Endothelial cell of umbilical vein (primary cell): ENCODE measurements at regions not wholly inside any gene's neighbourhood (a gene's known extent, or its start where the extent isn't known, plus 50 kb on each side); places are given as distances from the start of the nearest gene placed in this dataset.

Experiments
- BruUV-seq: library from RNA; stranded (reverse); fragments of 400-500 nt; replicated peaks from 2 replicates; lab custom pipeline; 2021; lab: Mats Ljungman, UMichigan
- CTCF ChIA-PET: fragments of 300-600, 350-600 bp; sonication (Branson Sonifier 250); formaldehyde crosslinking; loops from one replicate; lab custom pipeline; 2021; ENCODE audit warnings: antibody characterized with exemption, inconsistent platforms; lab: Charles Lee
- POLR2A ChIA-PET: fragments of 300-600, 350-600 bp; sonication (Branson Sonifier 250); formaldehyde crosslinking; loops from one replicate; lab custom pipeline; 2021; ENCODE audit warnings: antibody characterized with exemption, inconsistent platforms; lab: Charles Lee
- DNase-seq: peaks from one replicate; pipeline ENCODE4 v3.0.0-alpha.2; 2011; ENCODE audit warnings: low read depth, low spot score
- FAIRE-seq: peaks from 2 replicates; lab custom pipeline; 2011; peaks lifted over from hg19 to GRCh38; lab: Jason Lieb, UNC
- H2AFZ ChIP-seq: 2 replicates; pipeline ENCODE4 v1.6.0; 2012; ENCODE audit warnings: low read depth, low read length, control low read depth, inconsistent platforms
- H3K27ac ChIP-seq: 2 replicates; pipeline ENCODE4 v1.5.1; 2011; ENCODE audit warnings: low read depth, mild to moderate bottlenecking, control low read depth, low read length, moderate library complexity; ENCODE audit not compliant: insufficient read depth
- H3K27me3 ChIP-seq, 2 experiments: 2 replicates each; pipeline versions ENCODE4 v1.6.0 to v1.6.1; 2011; ENCODE audit warnings: low read length in 2 of 2, mixed read lengths in 1 of 2; ENCODE audit not compliant: control insufficient read depth in 2 of 2, insufficient read depth in 2 of 2
- H3K36me3 ChIP-seq, 2 experiments: 2 replicates in 1 of 2; 3 replicates in 1 of 2; pipeline ENCODE4 v1.5.1; 2011; ENCODE audit warnings: low read length in 2 of 2, mild to moderate bottlenecking in 1 of 2, moderate library complexity in 1 of 2; ENCODE audit not compliant: control insufficient read depth in 2 of 2, insufficient read depth in 2 of 2; ENCODE audit errors: extremely low read depth in 1 of 2
- H3K4me1 ChIP-seq: 3 replicates; pipeline ENCODE4 v1.5.1; 2011; ENCODE audit warnings: mild to moderate bottlenecking, low read length; ENCODE audit not compliant: control insufficient read depth, insufficient read depth; ENCODE audit errors: extremely low read depth
- H3K4me2 ChIP-seq: 2 replicates; pipeline ENCODE4 v1.6.1; 2011; ENCODE audit warnings: low read length, control low read depth, mixed read lengths; ENCODE audit not compliant: insufficient read depth
- H3K4me3 ChIP-seq, 3 experiments: fragments of 200-600 bp in 1 of 3; sonication (generic), shearing (Covaris generic) in 1 of 3; replicated peaks in 1 of 3; 2 replicates each; pipeline ENCODE4 v1.5.1; 2011 to 2016; ENCODE audit warnings: control low read depth in 3 of 3, low read length in 3 of 3, mild to moderate bottlenecking in 2 of 3, inconsistent platforms in 1 of 3, low read depth in 1 of 3, moderate library complexity in 1 of 3; ENCODE audit not compliant: insufficient read depth in 1 of 3
- H3K79me2 ChIP-seq: 2 replicates; pipeline ENCODE4 v1.6.0; 2012; ENCODE audit warnings: low read length, inconsistent platforms; ENCODE audit not compliant: control insufficient read depth, insufficient read depth
- H3K9ac ChIP-seq: replicated peaks from 2 replicates; pipeline ENCODE3; 2011; ENCODE audit warnings: low read length, control low read depth; ENCODE audit not compliant: insufficient read depth; ENCODE audit errors: extremely low read depth
- H3K9me1 ChIP-seq: replicated peaks from 3 replicates; pipeline ENCODE4 v1.6.0; 2011; ENCODE audit warnings: mild to moderate bottlenecking, low read length; ENCODE audit not compliant: control insufficient read depth, insufficient read depth; ENCODE audit errors: extremely low read depth
- H3K9me3 ChIP-seq: replicated peaks from 2 replicates; pipeline ENCODE4 v1.5.1; 2012; ENCODE audit warnings: low read length, inconsistent platforms; ENCODE audit not compliant: control insufficient read depth, insufficient read depth
- H4K20me1 ChIP-seq: replicated peaks from 2 replicates; pipeline ENCODE3; 2011; ENCODE audit warnings: mild to moderate bottlenecking, low read length; ENCODE audit not compliant: control insufficient read depth, insufficient read depth; ENCODE audit errors: extremely low read depth
- CTCF ChIP-seq, 2 donors: IDR thresholded peaks; 1 replicate in 1 of 2; 2 replicates in 1 of 2; pipeline ENCODE4 v1.5.1; 2011; ENCODE audit warnings: low read length in 2 of 2, mild to moderate bottlenecking in 2 of 2, moderate library complexity in 2 of 2, control low read depth in 1 of 2, inconsistent platforms in 1 of 2, low read depth in 1 of 2; ENCODE audit not compliant: insufficient read depth in 1 of 2; ENCODE audit errors: extremely low read depth in 1 of 2
- EZH2 ChIP-seq: IDR thresholded peaks from 2 replicates; pipeline ENCODE4 v1.6.1; 2012; ENCODE audit warnings: borderline replicate concordance, low read depth, mild to moderate bottlenecking, moderate library complexity, low read length, inconsistent platforms; ENCODE audit not compliant: severe bottlenecking
- FOS ChIP-seq: IDR thresholded peaks from 2 replicates; pipeline ENCODE4 v1.6.1; 2011; ENCODE audit warnings: mild to moderate bottlenecking, low read length, moderate library complexity, borderline replicate concordance; ENCODE audit not compliant: insufficient read depth
- GATA2 ChIP-seq: IDR thresholded peaks from 2 replicates; pipeline ENCODE4 v1.7.0; 2011; ENCODE audit warnings: low read depth, mild to moderate bottlenecking, moderate library complexity, mixed read lengths, low read length; ENCODE audit not compliant: insufficient read length, insufficient read depth
- JUN ChIP-seq: IDR thresholded peaks from 2 replicates; pipeline ENCODE4 v1.6.1; 2011; ENCODE audit warnings: borderline replicate concordance, low read depth; ENCODE audit not compliant: insufficient read length, insufficient read depth
- MAX ChIP-seq: IDR thresholded peaks from 2 replicates; pipeline ENCODE4 v1.6.1; 2011; ENCODE audit not compliant: insufficient read depth, insufficient read length
- POLR2A ChIP-seq: IDR thresholded peaks from 2 replicates; pipeline ENCODE4 v1.6.1; 2012; ENCODE audit warnings: low read depth, mild to moderate bottlenecking, control low read depth, low read length
- POLR2AphosphoS5 ChIP-seq: IDR thresholded peaks from 2 replicates; pipeline ENCODE4 v1.6.1; 2012; ENCODE audit warnings: low read depth, mild to moderate bottlenecking, control low read depth, low read length, moderate library complexity; ENCODE audit not compliant: insufficient read depth
- dilution Hi-C: fragments of 300-500 bp; cut with MboI; formaldehyde crosslinking; loops from one replicate; pipeline ENCODE4 v1.15.0; 2019; ENCODE audit warnings: low sequenced_read_pairs; ENCODE audit not compliant: extremely low pct_ligation_motif_present
- intact Hi-C: fragments of 100-400 bp; cut with micrococcal nuclease; formaldehyde crosslinking; loops from one replicate; pipeline ENCODE4 v1.10.0; 2022

- Histone ChIP-seq H3K9ac (no peak overlapping the region), H3K27ac (no peak overlapping the region), H3K9me3 (no peaks in the 10 kb centered on the region), H4K20me1 (no peaks in the 10 kb centered on the region), H3K4me2 (peak overlapping the region; percentile 2), H3K79me2 (no peaks in the 10 kb centered on the region), H3K4me1 (peaks cover 28% of the 10 kb centered on the region), H3K27me3 (no peaks in the 10 kb centered on the region), H2AFZ (no peak overlapping the region), H3K4me3 (no peak overlapping the region), H3K9me1 (no peaks in the 10 kb centered on the region), H3K36me3 (no peaks in the 10 kb centered on the region)
- ChIA-PET POLR2A (no interaction called here), CTCF (interaction anchor here (1.1 to 1.4 kb wide), 2 partner anchors 10 to 622 kb away, joined by 3 to 6 read pairs; no protein-coding TSS in a partner anchor)
- DNase-seq (peak; percentile 18), FAIRE-seq (no peak)
- TF ChIP-seq JUN, result no peak
- no peak for TF ChIP-seq MAX
- TF ChIP-seq GATA2, result peak; percentile 81
- intact Hi-C loops, result no loop called here
- dilution Hi-C loops, result no loop called here
- BruUV-seq, result no TSS peak
Observed at GRCh38 chr15:36373550-36373949, 205.9 kb upstream of the CDIN1 start.

GRCh38 chr15:36389107-36389506, 190.3 kb upstream of the CDIN1 start:
- no peak overlapping the region for H3K27ac ChIP-seq
- no peaks in the 10 kb centered on the region for H3K4me1 ChIP-seq
- H3K9ac ChIP-seq, result no peak overlapping the region
- H3K4me2 ChIP-seq, result no peak overlapping the region
- H4K20me1 ChIP-seq, result no peaks in the 10 kb centered on the region
- H3K36me3 ChIP-seq, result no peaks in the 10 kb centered on the region
- FAIRE-seq, result no peak
- ChIA-PET CTCF (no interaction called here), POLR2A (no interaction called here)
- TF ChIP-seq CTCF (IDR thresholded peaks at IDR 0.05; ENCODE audit: extremely low read depth in 1 of 2, insufficient read depth in 1 of 2, low read depth in 1 of 2, low read length in 2 of 2) (no peak), POLR2AphosphoS5 (no peak), MAX (no peak), GATA2 (no peak), FOS (no peak), EZH2 (no peak), JUN (no peak), POLR2A (no peak)
- dilution Hi-C loops (no loop called here), intact Hi-C loops (no loop called here)
- DNase-seq, result no peak
- no TSS peak for BruUV-seq
- no peaks in the 10 kb centered on the region for H3K79me2 ChIP-seq
- H2AFZ ChIP-seq, result no peak overlapping the region
- no peak overlapping the region for H3K4me3 ChIP-seq
- H3K9me3 ChIP-seq, result no peaks in the 10 kb centered on the region
- no peaks in the 10 kb centered on the region for H3K9me1 ChIP-seq
- no peaks in the 10 kb centered on the region for H3K27me3 ChIP-seq
